Caki2 (cell line): ENCODE measurements at regions not wholly inside any gene's neighbourhood (a gene's known extent, or its start where the extent isn't known, plus 50 kb on each side); places are given as distances from the start of the nearest gene placed in this dataset.
"Not testable (repeated sequence)": the region's sequence is repeated elsewhere in the genome, so short reads cannot be mapped to it uniquely, and the experiment has no call there.

Experiments
- DNase-seq: peaks from one replicate; pipeline ENCODE4 v3.0.0-alpha.2; 2015; ENCODE audit warnings: low read depth
- in situ Hi-C: cut with HindIII; loops from 2 replicates; pipeline ENCODE4 v1.10.0; 2016; ENCODE audit warnings: low sequenced_read_pairs, low pct_unique_long_range_greater_than_20kb, mixed read lengths

- in situ Hi-C loops, DNase-seq: not testable (repeated sequence)
These were observed 64.4 kb downstream of the KLRB1 start for GRCh38 chr12:9543341-9543740.

GRCh38 chr12:9542827-9543226, 64.9 kb downstream of the KLRB1 start:
- in situ Hi-C loops, DNase-seq: not testable (repeated sequence)

GRCh38 chr12:9515925-9516324, 91.8 kb downstream of the KLRB1 start:
- in situ Hi-C loops, DNase-seq: not testable (repeated sequence)

GRCh38 chr12:9512695-9513094, 95.0 kb downstream of the KLRB1 start:
- DNase-seq, in situ Hi-C loops: not testable (repeated sequence)

- in situ Hi-C loops, DNase-seq: not testable (repeated sequence)
These were observed 97.2 kb downstream of the KLRB1 start for GRCh38 chr12:9510392-9511011.

GRCh38 chr12:9509464-9510161, 98.1 kb downstream of the KLRB1 start:
- no peak for DNase-seq
- in situ Hi-C loops: no loop called here

- in situ Hi-C loops: no loop called here
These were observed 101.0 kb downstream of the KLRB1 start for GRCh38 chr12:9506746-9507145.

GRCh38 chr12:9503384-9503783, 104.3 kb downstream of the KLRB1 start:
- DNase-seq, in situ Hi-C loops: not testable (repeated sequence)

More at GRCh38 chr12:9506746-9507145, 101.0 kb downstream of the KLRB1 start:
- no peak for DNase-seq

GRCh38 chr12:9502845-9503244, 104.9 kb downstream of the KLRB1 start:
- DNase-seq, in situ Hi-C loops: not testable (repeated sequence)

- DNase-seq, in situ Hi-C loops: not testable (repeated sequence)
These were observed 114.4 kb downstream of the KLRB1 start for GRCh38 chr12:9493325-9493724.

- DNase-seq, in situ Hi-C loops: not testable (repeated sequence)
These were observed 126.4 kb downstream of the KLRB1 start for GRCh38 chr12:9481289-9481688.

- in situ Hi-C loops: not testable (repeated sequence)
These were observed 133.5 kb downstream of the KLRB1 start for GRCh38 chr12:9474197-9474596.

GRCh38 chr12:9473638-9474037, 134.1 kb downstream of the KLRB1 start:
- in situ Hi-C loops, DNase-seq: not testable (repeated sequence)

More at GRCh38 chr12:9474197-9474596, 133.5 kb downstream of the KLRB1 start:
- DNase-seq: not testable (repeated sequence)

GRCh38 chr12:9471501-9471900, 136.2 kb downstream of the KLRB1 start:
- in situ Hi-C loops, DNase-seq: not testable (repeated sequence)

GRCh38 chr12:9470367-9470766, 137.3 kb downstream of the KLRB1 start:
- in situ Hi-C loops, DNase-seq: not testable (repeated sequence)

GRCh38 chr12:9469956-9470355, 137.8 kb downstream of the KLRB1 start:
- in situ Hi-C loops, DNase-seq: not testable (repeated sequence)

- DNase-seq, in situ Hi-C loops: not testable (repeated sequence)
These were observed 138.3 kb downstream of the KLRB1 start for GRCh38 chr12:9469463-9469862.

GRCh38 chr12:9468998-9469397, 138.7 kb downstream of the KLRB1 start:
- DNase-seq, in situ Hi-C loops: not testable (repeated sequence)

GRCh38 chr12:9468144-9468543, 139.6 kb downstream of the KLRB1 start:
- DNase-seq, in situ Hi-C loops: not testable (repeated sequence)
